ENCODE measurements at regions not wholly inside any gene's neighbourhood (a gene's known extent, or its start where the extent isn't known, plus 50 kb on each side); places are given as distances from the start of the nearest gene placed in this dataset.

GRCh38 chr2:236870370-236870769, 215.3 kb upstream of the COPS8 start:
- in situ Hi-C loops (cut with MboI; ENCODE audit: low sequenced_read_pairs, unreplicated experiment) = no loop called here
- DNase-seq (ENCODE audit: low spot score) = no peak
- TF ChIP-seq, protein P1, sequence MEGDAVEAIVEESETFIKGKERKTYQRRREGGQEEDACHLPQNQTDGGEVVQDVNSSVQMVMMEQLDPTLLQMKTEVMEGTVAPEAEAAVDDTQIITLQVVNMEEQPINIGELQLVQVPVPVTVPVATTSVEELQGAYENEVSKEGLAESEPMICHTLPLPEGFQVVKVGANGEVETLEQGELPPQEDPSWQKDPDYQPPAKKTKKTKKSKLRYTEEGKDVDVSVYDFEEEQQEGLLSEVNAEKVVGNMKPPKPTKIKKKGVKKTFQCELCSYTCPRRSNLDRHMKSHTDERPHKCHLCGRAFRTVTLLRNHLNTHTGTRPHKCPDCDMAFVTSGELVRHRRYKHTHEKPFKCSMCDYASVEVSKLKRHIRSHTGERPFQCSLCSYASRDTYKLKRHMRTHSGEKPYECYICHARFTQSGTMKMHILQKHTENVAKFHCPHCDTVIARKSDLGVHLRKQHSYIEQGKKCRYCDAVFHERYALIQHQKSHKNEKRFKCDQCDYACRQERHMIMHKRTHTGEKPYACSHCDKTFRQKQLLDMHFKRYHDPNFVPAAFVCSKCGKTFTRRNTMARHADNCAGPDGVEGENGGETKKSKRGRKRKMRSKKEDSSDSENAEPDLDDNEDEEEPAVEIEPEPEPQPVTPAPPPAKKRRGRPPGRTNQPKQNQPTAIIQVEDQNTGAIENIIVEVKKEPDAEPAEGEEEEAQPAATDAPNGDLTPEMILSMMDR (IDR thresholded peaks at IDR 0.05; ENCODE audit: borderline replicate concordance, control extremely low read depth, extremely low read depth, insufficient read depth, missing control alignments) = no peak

DNA sequence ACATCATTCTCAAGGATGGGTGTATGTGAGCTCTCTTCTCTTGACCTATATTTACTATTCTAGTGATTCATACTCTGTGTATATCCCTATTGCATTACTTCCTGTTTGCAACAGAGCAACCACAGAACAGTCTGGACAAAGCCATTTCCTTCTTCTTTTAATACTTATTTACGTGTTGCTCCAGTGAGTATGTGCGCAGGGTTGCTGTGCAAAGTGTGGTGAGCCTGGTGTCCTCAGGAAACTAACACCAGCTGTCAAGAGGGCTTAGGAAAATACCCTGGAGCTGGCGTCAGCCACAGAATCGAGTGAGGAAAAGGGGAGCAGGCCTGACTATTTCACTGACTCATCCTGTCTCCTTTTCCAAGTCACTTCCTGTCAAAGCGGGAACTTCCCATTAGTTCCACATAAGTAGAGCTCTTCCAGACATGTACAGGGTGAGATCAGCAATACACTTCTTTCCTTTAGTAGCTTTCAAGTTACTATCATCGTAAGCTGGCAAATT, 214.1 kb upstream of the COPS8 start:
- in situ Hi-C loops (cut with MboI; ENCODE audit: low sequenced_read_pairs, unreplicated experiment) = no loop called here
- TF ChIP-seq, protein P1 (IDR thresholded peaks at IDR 0.05; ENCODE audit: borderline replicate concordance, control extremely low read depth, extremely low read depth, insufficient read depth, missing control alignments) = no peak
- DNase-seq (ENCODE audit: low spot score) = no peak

- TF ChIP-seq, protein P1 (IDR thresholded peaks at IDR 0.05; ENCODE audit: borderline replicate concordance, control extremely low read depth, extremely low read depth, insufficient read depth, missing control alignments) = no peak
- in situ Hi-C loops (cut with MboI; ENCODE audit: low sequenced_read_pairs, unreplicated experiment) = no loop called here
- no peak for DNase-seq (ENCODE audit: low spot score)
Measured at GRCh38 chr2:236872015-236872414, 213.7 kb upstream of the COPS8 start.

DNA sequence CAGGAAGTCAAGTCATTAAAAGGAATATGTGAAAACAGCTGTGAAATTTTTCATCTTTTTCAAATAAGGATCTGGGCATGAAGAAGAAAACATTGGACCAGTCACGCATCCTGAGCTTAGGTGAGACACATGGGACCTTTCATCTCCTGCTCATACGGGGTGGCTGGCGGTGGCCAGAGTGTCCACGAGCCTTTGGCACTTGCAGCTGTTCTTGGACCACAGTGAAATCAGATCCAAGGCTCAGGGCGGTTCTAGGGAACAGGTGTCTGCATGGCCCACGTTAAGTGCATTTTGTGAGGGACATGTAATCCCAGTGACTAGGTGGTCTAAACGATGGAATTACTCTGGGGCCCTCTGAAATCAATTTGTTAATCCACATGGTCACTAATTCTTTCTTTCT, 212.7 kb upstream of the COPS8 start:
- no peak for DNase-seq (ENCODE audit: low spot score)
- in situ Hi-C loops (cut with MboI; ENCODE audit: low sequenced_read_pairs, unreplicated experiment) = no loop called here

GRCh38 chr2:236873636-236874035, 212.1 kb upstream of the COPS8 start:
- in situ Hi-C loops (cut with MboI; ENCODE audit: low sequenced_read_pairs, unreplicated experiment) = no loop called here
- no peak for DNase-seq (ENCODE audit: low spot score)
- TF ChIP-seq, protein P1 (IDR thresholded peaks at IDR 0.05; ENCODE audit: borderline replicate concordance, control extremely low read depth, extremely low read depth, insufficient read depth, missing control alignments) = no peak

More for the DNA sequence above, 212.7 kb upstream of the COPS8 start:
- TF ChIP-seq, protein P1 (IDR thresholded peaks at IDR 0.05; ENCODE audit: borderline replicate concordance, control extremely low read depth, extremely low read depth, insufficient read depth, missing control alignments) = no peak

GRCh38 chr2:236874866-236875481, 210.7 kb upstream of the COPS8 start:
- no peak for DNase-seq (ENCODE audit: low spot score)
- in situ Hi-C loops (cut with MboI; ENCODE audit: low sequenced_read_pairs, unreplicated experiment) = no loop called here
- TF ChIP-seq, protein P1 (IDR thresholded peaks at IDR 0.05; ENCODE audit: borderline replicate concordance, control extremely low read depth, extremely low read depth, insufficient read depth, missing control alignments) = no peak

Data from GM13976 (cell line).